GM12878 (cell line): ENCODE measurements at regions not wholly inside any gene's neighbourhood (a gene's known extent, or its start where the extent isn't known, plus 50 kb on each side); places are given as distances from the start of the nearest gene placed in this dataset.

Experiments
- ATAC-seq: fragments of 200-7000 bp; cut with Tn5 transposase; 3 replicates; pipeline ENCODE4 v1.9.1; 2020; ENCODE audit warnings: mild to moderate bottlenecking, moderate library complexity
- BruUV-seq: library from RNA; stranded (reverse); fragments of 400-500 nt; replicated peaks from 2 replicates; lab custom pipeline; 2021; lab: Mats Ljungman, UMichigan
- CTCF ChIA-PET: fragments of 300-600 bp; sonication (Branson Sonifier 250); formaldehyde crosslinking; extraction: SDS; loops from one replicate; lab custom pipeline; 2021; ENCODE audit warnings: inconsistent platforms; lab: Yijun Ruan, JAX
- POLR2A ChIA-PET: fragments of 350-600 bp; formaldehyde crosslinking; extraction: SDS; loops from one replicate; lab custom pipeline; 2021; ENCODE audit warnings: inconsistent platforms; lab: Charles Lee
- RAD21 ChIA-PET: fragments of 300-600 bp; sonication (Branson Sonifier 250); formaldehyde crosslinking; loops from one replicate; lab custom pipeline; 2023; ENCODE audit warnings: antibody characterized with exemption; ENCODE audit not compliant: unreplicated experiment; lab: Charles Lee
- SMC1A ChIA-PET: fragments of 300-600 bp; sonication (Branson Sonifier 250); formaldehyde crosslinking; loops from one replicate; lab custom pipeline; 2023; ENCODE audit not compliant: unreplicated experiment, uncharacterized antibody; lab: Charles Lee
- DNase-seq: peaks from one replicate; pipeline ENCODE4 v3.0.0-alpha.2; 2011; ENCODE audit warnings: low read depth, low spot score
- FAIRE-seq: peaks from 3 replicates; lab custom pipeline; 2011; peaks lifted over from hg19 to GRCh38; lab: Jason Lieb, UNC
- H2AFZ ChIP-seq: 2 replicates; pipeline ENCODE4 v1.6.0; 2011; ENCODE audit warnings: low read depth, low read length, control low read depth; ENCODE audit not compliant: control insufficient read depth
- H3K27ac ChIP-seq: 2 replicates; pipeline ENCODE4 v1.5.1; 2011; ENCODE audit warnings: control low read depth; ENCODE audit not compliant: control insufficient read depth, insufficient read depth
- H3K27me3 ChIP-seq, 2 experiments: replicated peaks in 1 of 2; 2 replicates each; pipeline versions ENCODE4 v1.6.0 to v1.6.1; 2011; ENCODE audit warnings: low read length in 1 of 2; ENCODE audit not compliant: control insufficient read depth in 2 of 2, insufficient read depth in 2 of 2
- H3K36me3 ChIP-seq, 2 experiments: 2 replicates each; pipeline ENCODE4 v1.5.1; 2011; ENCODE audit warnings: low read length in 1 of 2; ENCODE audit not compliant: control insufficient read depth in 2 of 2, insufficient read depth in 2 of 2
- H3K4me1 ChIP-seq: 2 replicates; pipeline ENCODE4 v1.6.1; 2011; ENCODE audit warnings: mild to moderate bottlenecking, low read length, moderate library complexity, mixed read lengths; ENCODE audit not compliant: control insufficient read depth, insufficient read depth
- H3K4me2 ChIP-seq: 2 replicates; pipeline ENCODE4 v1.6.0; 2011; ENCODE audit warnings: control low read depth; ENCODE audit not compliant: control insufficient read depth, insufficient read depth
- H3K4me3 ChIP-seq: fragments of 200-600 bp; sonication (generic); 2 replicates; pipeline ENCODE4 v1.5.1; 2016
- H3K79me2 ChIP-seq: 2 replicates; pipeline ENCODE4 v1.6.0; 2011; ENCODE audit warnings: low read length; ENCODE audit not compliant: control insufficient read depth, insufficient read depth
- H3K9ac ChIP-seq: 2 replicates; pipeline ENCODE4 v1.8.0; 2011; ENCODE audit warnings: low read length, control low read depth, mixed read lengths; ENCODE audit not compliant: control insufficient read depth, insufficient read depth
- H3K9me3 ChIP-seq: replicated peaks from 3 replicates; pipeline ENCODE4 v1.5.1; 2011; ENCODE audit warnings: mild to moderate bottlenecking, low read length; ENCODE audit not compliant: control insufficient read depth, insufficient read depth
- H4K20me1 ChIP-seq: 2 replicates; pipeline ENCODE4 v1.6.0; 2011; ENCODE audit not compliant: control insufficient read depth, insufficient read depth
- BMI1 ChIP-seq: fragments of 450-650 bp; IDR thresholded peaks from 2 replicates; pipeline ENCODE4 v1.6.1; 2016; ENCODE audit warnings: mild to moderate bottlenecking, moderate library complexity, borderline replicate concordance
- CBX3 ChIP-seq: fragments of 200-600 bp; sonication (generic); IDR thresholded peaks from 2 replicates; pipeline ENCODE4 v1.6.1; 2016; ENCODE audit warnings: low read depth, borderline replicate concordance
- CEBPB ChIP-seq, 2 experiments: fragments of 150-350 bp in 1 of 2; IDR thresholded peaks; 2 replicates each; pipeline ENCODE4 v1.6.1; 2012 to 2014; ENCODE audit warnings: low read depth in 2 of 2, low read length in 2 of 2, borderline replicate concordance in 1 of 2, inconsistent platforms in 1 of 2
- EP300 ChIP-seq, 2 experiments: fragments of 150-350 bp in 1 of 2; IDR thresholded peaks; 2 replicates each; pipeline ENCODE4 v1.6.1; 2011 to 2012; ENCODE audit warnings: low read depth in 2 of 2, low read length in 2 of 2, borderline replicate concordance in 1 of 2, improper control_type of control experiment in 1 of 2, inconsistent platforms in 1 of 2; ENCODE audit not compliant: control insufficient read depth in 1 of 2
- NFYB ChIP-seq: IDR thresholded peaks from 2 replicates; pipeline ENCODE4 v1.6.1; 2011; ENCODE audit warnings: low read depth, mild to moderate bottlenecking, low read length, improper control_type of control experiment, moderate library complexity; ENCODE audit not compliant: insufficient read depth
- RB1 ChIP-seq: fragments of 450-650 bp; formaldehyde crosslinking; IDR thresholded peaks from 2 replicates; pipeline ENCODE4 v1.6.1; 2017; ENCODE audit warnings: mild to moderate bottlenecking, borderline replicate concordance
- SMAD5 ChIP-seq: IDR thresholded peaks from 2 replicates; pipeline ENCODE4 v1.6.1; 2016; ENCODE audit warnings: antibody characterized with exemption, low read depth
- SRF ChIP-seq, 2 experiments: IDR thresholded peaks; 2 replicates each; pipeline ENCODE4 v1.6.1; 2011; ENCODE audit warnings: low read depth in 2 of 2, low read length in 2 of 2, mild to moderate bottlenecking in 1 of 2, moderate library complexity in 1 of 2
- TBL1XR1 ChIP-seq: IDR thresholded peaks from 2 replicates; pipeline ENCODE4 v1.6.1; 2012; ENCODE audit warnings: low read depth, low read length, improper control_type of control experiment
- WGBS: methylation state at CpG from one replicate; pipeline ENCODE4 v1.1.6; 2016; ENCODE audit warnings: low lambda C conversion rate; ENCODE audit not compliant: insufficient replicate concordance, insufficient coverage; ENCODE audit errors: missing lambda C conversion rate; 5-methylcytosine and 5-hydroxymethylcytosine counted together
- in situ Hi-C: fragments of 300-500 bp; cut with MboI; formaldehyde crosslinking; loops from 9 replicates; pipeline ENCODE4 v1.14.3; 2018; ENCODE audit warnings: mixed read lengths
- intact Hi-C: fragments of 100-400 bp; cut with micrococcal nuclease; formaldehyde crosslinking; loops from one replicate; pipeline ENCODE4 v1.14.2; 2022; ENCODE audit not compliant: unreplicated experiment
- TF ChIP-seq, protein P1 (sequence below): fragments of 450-650 bp; IDR thresholded peaks from 2 replicates; pipeline ENCODE4 v1.6.1; 2017; ENCODE audit warnings: borderline replicate concordance

DNA sequence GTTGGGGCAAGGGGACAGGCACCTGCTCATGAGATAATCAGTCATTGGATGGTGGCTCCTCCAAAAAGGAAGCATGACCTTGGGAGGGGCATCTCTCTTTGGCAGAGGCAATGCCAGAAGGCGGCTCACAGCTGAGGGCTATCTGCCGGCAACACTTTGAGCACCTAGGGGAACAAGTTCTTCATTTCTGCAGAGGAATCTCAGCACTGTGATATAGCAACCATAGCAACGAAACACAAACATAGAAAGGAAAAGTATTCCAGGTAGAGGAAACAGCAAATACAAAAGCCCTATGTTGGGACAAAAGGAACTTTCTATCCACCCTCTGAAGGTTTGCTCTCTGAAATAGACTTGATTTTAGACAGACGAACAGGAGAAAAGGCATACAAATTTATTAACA lies 89.1 kb upstream of the NEDD4L start:
- in situ Hi-C loops (no loop called here), intact Hi-C loops (loop anchor here (5.0 kb wide), 2 partner anchors 227 to 367 kb away; no protein-coding TSS in a partner anchor)
- Histone ChIP-seq H3K4me2 (no peak overlapping the region), H2AFZ (no peak overlapping the region), H3K36me3 (no peaks in the 10 kb centered on the region), H3K27me3 (0 out of 4 replicates have a peak, but pooled peaks cover 0 to 2% of the 10 kb centered on the region in 2 experiments), H4K20me1 (no peaks in the 10 kb centered on the region), H3K27ac (no peak overlapping the region), H3K9ac (no peak overlapping the region), H3K4me3 (no peak overlapping the region), H3K4me1 (no peaks in the 10 kb centered on the region), H3K9me3 (no peaks in the 10 kb centered on the region), H3K79me2 (no peaks in the 10 kb centered on the region)
- SMC1A ChIA-PET = interaction anchor here (1.2 kb wide), 1 partner anchor 59 kb away, joined by 3 read pairs; no protein-coding TSS in a partner anchor
- FAIRE-seq (no peak), DNase-seq (no peak), ATAC-seq (no peak)
- TF ChIP-seq EP300 (IDR thresholded peaks at IDR 0.05; ENCODE audit: borderline replicate concordance in 1 of 2, control insufficient read depth in 1 of 2, low read depth in 2 of 2, low read length in 2 of 2) (no peak), CBX3 (no peak), SRF (IDR thresholded peaks at IDR 0.05; ENCODE audit: low read depth in 2 of 2, low read length in 2 of 2) (no peak), BMI1 (no peak), CEBPB (IDR thresholded peaks at IDR 0.05; ENCODE audit: borderline replicate concordance in 1 of 2, low read depth in 2 of 2, low read length in 2 of 2) (no peak), SMAD5 (no peak), RB1 (no peak), NFYB (no peak), TBL1XR1 (no peak)
- TF ChIP-seq, protein P1, sequence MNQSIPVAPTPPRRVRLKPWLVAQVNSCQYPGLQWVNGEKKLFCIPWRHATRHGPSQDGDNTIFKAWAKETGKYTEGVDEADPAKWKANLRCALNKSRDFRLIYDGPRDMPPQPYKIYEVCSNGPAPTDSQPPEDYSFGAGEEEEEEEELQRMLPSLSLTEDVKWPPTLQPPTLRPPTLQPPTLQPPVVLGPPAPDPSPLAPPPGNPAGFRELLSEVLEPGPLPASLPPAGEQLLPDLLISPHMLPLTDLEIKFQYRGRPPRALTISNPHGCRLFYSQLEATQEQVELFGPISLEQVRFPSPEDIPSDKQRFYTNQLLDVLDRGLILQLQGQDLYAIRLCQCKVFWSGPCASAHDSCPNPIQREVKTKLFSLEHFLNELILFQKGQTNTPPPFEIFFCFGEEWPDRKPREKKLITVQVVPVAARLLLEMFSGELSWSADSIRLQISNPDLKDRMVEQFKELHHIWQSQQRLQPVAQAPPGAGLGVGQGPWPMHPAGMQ = no peak
- no TSS peak for BruUV-seq
- POLR2A ChIA-PET = no interaction called here
- RAD21 ChIA-PET = no interaction called here
- WGBS = 54% methylated on average over 4 of the region's 4 CpGs
- CTCF ChIA-PET = interaction anchor here (0.6 kb wide), 1 partner anchor 181 kb away, joined by 3 read pairs; no protein-coding TSS in a partner anchor
